IMR-90 (cell line): ENCODE measurements at regions not wholly inside any gene's neighbourhood (a gene's known extent, or its start where the extent isn't known, plus 50 kb on each side); places are given as distances from the start of the nearest gene placed in this dataset.

Experiments
- ATAC-seq: fragments of 200-7000 bp; cut with Tn5 transposase; 2 replicates; pipeline ENCODE4 v1.9.1; 2020; ENCODE audit warnings: low read depth, mild to moderate bottlenecking, moderate library complexity
- BruUV-seq: library from RNA; stranded (reverse); fragments of 400-500 nt; replicated peaks from 2 replicates; lab custom pipeline; 2021; lab: Mats Ljungman, UMichigan
- CTCF ChIA-PET: fragments of 300-600 bp; formaldehyde crosslinking; extraction: SDS; loops from one replicate; lab custom pipeline; 2021; ENCODE audit warnings: antibody characterized with exemption; lab: Yijun Ruan, JAX
- POLR2A ChIA-PET: fragments of 300-600 bp; sonication (Branson Sonifier 250); formaldehyde crosslinking; loops from one replicate; lab custom pipeline; 2022; ENCODE audit warnings: antibody characterized with exemption; ENCODE audit not compliant: unreplicated experiment; lab: Charles Lee
- DNase-seq: peaks from one replicate; pipeline ENCODE4 v3.0.0; 2013
- H2AFZ ChIP-seq: replicated peaks from 2 replicates; pipeline ENCODE3; 2013; ENCODE audit warnings: low read length, mild to moderate bottlenecking; ENCODE audit not compliant: poor library complexity
- H2AK5ac ChIP-seq: 2 replicates; pipeline ENCODE4 v1.6.1; 2013; ENCODE audit warnings: low read depth, low read length, inconsistent platforms
- H2AK9ac ChIP-seq: replicated peaks from 2 replicates; pipeline ENCODE3; 2013; ENCODE audit warnings: mild to moderate bottlenecking, low read depth, low read length, moderate library complexity; ENCODE audit not compliant: poor library complexity
- H2BK120ac ChIP-seq: 2 replicates; pipeline ENCODE4 v1.6.1; 2013; ENCODE audit warnings: low read depth, low read length, inconsistent platforms
- H2BK15ac ChIP-seq: 3 replicates; pipeline ENCODE4 v1.6.1; 2013; ENCODE audit warnings: low read depth, low read length, inconsistent platforms
- H2BK20ac ChIP-seq: 2 replicates; pipeline ENCODE4 v1.6.1; 2013; ENCODE audit warnings: low read depth, mild to moderate bottlenecking, inconsistent platforms, low read length, moderate library complexity
- H2BK5ac ChIP-seq: 2 replicates; pipeline ENCODE4 v1.6.1; 2013; ENCODE audit warnings: mild to moderate bottlenecking, low read depth, low read length, inconsistent platforms; ENCODE audit not compliant: poor library complexity, severe bottlenecking
- H3K14ac ChIP-seq: replicated peaks from 2 replicates; pipeline ENCODE4 v1.6.1; 2013; ENCODE audit warnings: low read depth, low read length, inconsistent platforms
- H3K18ac ChIP-seq: 2 replicates; pipeline ENCODE4 v1.6.1; 2013; ENCODE audit warnings: low read depth, low read length, control low read depth
- H3K23ac ChIP-seq: 2 replicates; pipeline ENCODE4 v1.6.1; 2013; ENCODE audit warnings: low read depth, low read length, inconsistent platforms
- H3K27ac ChIP-seq: 2 replicates; pipeline ENCODE4 v1.5.1; 2013; ENCODE audit warnings: mild to moderate bottlenecking, control low read depth, low read length; ENCODE audit not compliant: insufficient read depth
- H3K27me3 ChIP-seq: 2 replicates; pipeline ENCODE4 v1.6.1; 2013; ENCODE audit warnings: low read length; ENCODE audit not compliant: control insufficient read depth, insufficient read depth
- H3K36me3 ChIP-seq: 2 replicates; pipeline ENCODE4 v1.6.1; 2013; ENCODE audit warnings: low read length, mixed read lengths; ENCODE audit not compliant: control insufficient read depth, insufficient read depth
- H3K4ac ChIP-seq: 2 replicates; pipeline ENCODE4 v1.6.1; 2013; ENCODE audit warnings: low read depth, low read length, inconsistent platforms
- H3K4me1 ChIP-seq: 2 replicates; pipeline ENCODE4 v1.6.1; 2013; ENCODE audit warnings: low read length, mixed read lengths; ENCODE audit not compliant: control insufficient read depth, insufficient read depth
- H3K4me2 ChIP-seq: 2 replicates; pipeline ENCODE4 v1.6.1; 2013; ENCODE audit warnings: low read depth, mild to moderate bottlenecking, control low read depth, low read length, moderate library complexity
- H3K4me3 ChIP-seq: 2 replicates; pipeline ENCODE4 v1.5.1; 2013; ENCODE audit warnings: low read depth, mild to moderate bottlenecking, control low read depth, low read length, moderate library complexity; ENCODE audit not compliant: insufficient read depth
- H3K56ac ChIP-seq: 2 replicates; pipeline ENCODE4 v1.6.1; 2013; ENCODE audit warnings: low read length, inconsistent platforms; ENCODE audit not compliant: insufficient read depth; ENCODE audit errors: extremely low read depth
- H3K79me1 ChIP-seq, 2 experiments: 2 replicates each; pipeline ENCODE4 v1.6.1; 2013; ENCODE audit warnings: low read length in 2 of 2, inconsistent platforms in 1 of 2, low read depth in 1 of 2
- H3K9ac ChIP-seq: 2 replicates; pipeline ENCODE4 v1.6.1; 2013; ENCODE audit warnings: low read depth, low read length, control low read depth
- H3K9me1 ChIP-seq: 2 replicates; pipeline ENCODE4 v1.6.1; 2013; ENCODE audit warnings: low read length, inconsistent platforms; ENCODE audit not compliant: insufficient read depth
- H3K9me3 ChIP-seq: 2 replicates; pipeline ENCODE4 v1.6.1; 2013; ENCODE audit warnings: low read length; ENCODE audit not compliant: control insufficient read depth, insufficient read depth
- H4K20me1 ChIP-seq: 2 replicates; pipeline ENCODE4 v1.6.1; 2013; ENCODE audit warnings: low read length, inconsistent platforms; ENCODE audit not compliant: insufficient read depth
- H4K5ac ChIP-seq: 2 replicates; pipeline ENCODE4 v1.6.1; 2013; ENCODE audit warnings: mild to moderate bottlenecking, low read depth, low read length, control low read depth
- H4K8ac ChIP-seq, 2 experiments: 2 replicates each; pipeline ENCODE4 v1.6.1; 2013; ENCODE audit warnings: low read depth in 2 of 2, low read length in 2 of 2, control low read depth in 1 of 2, inconsistent platforms in 1 of 2
- H4K91ac ChIP-seq: 2 replicates; pipeline ENCODE4 v1.6.1; 2013; ENCODE audit warnings: low read depth, low read length, inconsistent platforms; ENCODE audit not compliant: insufficient read depth
- BHLHE40 ChIP-seq: fragments of 150-350 bp; IDR thresholded peaks from 2 replicates; pipeline ENCODE4 v1.6.1; 2016; ENCODE audit warnings: mild to moderate bottlenecking, low read depth, low read length
- CEBPB ChIP-seq: IDR thresholded peaks from 2 replicates; pipeline ENCODE4 v1.6.1; 2012; ENCODE audit warnings: low read depth, low read length, improper control_type of control experiment
- CHD1 ChIP-seq: IDR thresholded peaks from 2 replicates; pipeline ENCODE4 v1.6.1; 2012; ENCODE audit warnings: low read depth, low read length, improper control_type of control experiment
- ELK1 ChIP-seq: fragments of 150-350 bp; IDR thresholded peaks from 2 replicates; pipeline ENCODE4 v1.6.1; 2016; ENCODE audit warnings: low read depth, mild to moderate bottlenecking, low read length, moderate library complexity, borderline replicate concordance
- FOS ChIP-seq: fragments of 150-350 bp; IDR thresholded peaks from 2 replicates; pipeline ENCODE4 v1.6.1; 2016; ENCODE audit warnings: low read depth, low read length
- MAFK ChIP-seq: IDR thresholded peaks from 2 replicates; pipeline ENCODE4 v1.6.1; 2012; ENCODE audit warnings: low read depth, low read length, improper control_type of control experiment
- MAZ ChIP-seq: IDR thresholded peaks from 2 replicates; pipeline ENCODE4 v1.6.1; 2012; ENCODE audit warnings: low read depth, mild to moderate bottlenecking, low read length, improper control_type of control experiment, moderate library complexity, borderline replicate concordance
- MXI1 ChIP-seq: IDR thresholded peaks from 2 replicates; pipeline ENCODE4 v1.6.1; 2012; ENCODE audit warnings: low read depth, mild to moderate bottlenecking, low read length, moderate library complexity, borderline replicate concordance
- NFE2L2 ChIP-seq: fragments of 150-350 bp; IDR thresholded peaks from 2 replicates; pipeline ENCODE4 v1.6.1; 2016; ENCODE audit warnings: low read depth, mild to moderate bottlenecking, low read length
- POLR2A ChIP-seq: IDR thresholded peaks from 2 replicates; pipeline ENCODE4 v1.6.1; 2012; ENCODE audit warnings: mild to moderate bottlenecking, low read depth, low read length
- RAD21 ChIP-seq: IDR thresholded peaks from 2 replicates; pipeline ENCODE4 v1.6.1; 2012; ENCODE audit warnings: low read length, improper control_type of control experiment
- RCOR1 ChIP-seq: IDR thresholded peaks from 2 replicates; pipeline ENCODE4 v1.6.1; 2012; ENCODE audit warnings: mild to moderate bottlenecking, low read length, improper control_type of control experiment; ENCODE audit not compliant: insufficient replicate concordance
- RFX5 ChIP-seq: IDR thresholded peaks from 2 replicates; pipeline ENCODE4 v1.8.0; 2012; ENCODE audit warnings: low read depth, mild to moderate bottlenecking, low read length, moderate library complexity
- SMC3 ChIP-seq: fragments of 150-350 bp; IDR thresholded peaks from 2 replicates; pipeline ENCODE4 v1.6.1; 2016; ENCODE audit warnings: low read depth, mild to moderate bottlenecking, antibody characterized with exemption, low read length, moderate library complexity
- USF2 ChIP-seq: fragments of 150-350 bp; IDR thresholded peaks from 2 replicates; pipeline ENCODE4 v1.6.1; 2017; ENCODE audit warnings: mild to moderate bottlenecking, antibody characterized with exemption, low read length, low read depth
- WGBS, 2 experiments: methylation state at CpG; one replicate each; pipeline versions ENCODE4 v1.1.5 to v1.1.7; 2013; ENCODE audit warnings: missing lambda C conversion rate in 2 of 2; ENCODE audit not compliant: insufficient read length in 1 of 2; ENCODE audit errors: extremely low coverage in 2 of 2; 5-methylcytosine and 5-hydroxymethylcytosine counted together
- dilution Hi-C: fragments of 300-500 bp; cut with HindIII; formaldehyde crosslinking; loops from one replicate; pipeline ENCODE4 v1.14.3; 2018; ENCODE audit warnings: low sequenced_read_pairs; ENCODE audit not compliant: unreplicated experiment
- in situ Hi-C: fragments of 300-500 bp; cut with MboI; formaldehyde crosslinking; loops from 3 replicates; pipeline ENCODE4 v1.14.3; 2019; ENCODE audit warnings: low sequenced_read_pairs, inconsistent platforms, mixed read lengths
- intact Hi-C: fragments of 100-400 bp; cut with micrococcal nuclease; formaldehyde crosslinking; loops from 2 replicates; pipeline ENCODE4 v1.10.0; 2022
- TF ChIP-seq, protein P1 (sequence below): conservative IDR thresholded peaks from 2 replicates; pipeline ENCODE4 v1.5.1; 2012; ENCODE audit warnings: mild to moderate bottlenecking, low read depth, low read length, improper control_type of control experiment

DNA sequence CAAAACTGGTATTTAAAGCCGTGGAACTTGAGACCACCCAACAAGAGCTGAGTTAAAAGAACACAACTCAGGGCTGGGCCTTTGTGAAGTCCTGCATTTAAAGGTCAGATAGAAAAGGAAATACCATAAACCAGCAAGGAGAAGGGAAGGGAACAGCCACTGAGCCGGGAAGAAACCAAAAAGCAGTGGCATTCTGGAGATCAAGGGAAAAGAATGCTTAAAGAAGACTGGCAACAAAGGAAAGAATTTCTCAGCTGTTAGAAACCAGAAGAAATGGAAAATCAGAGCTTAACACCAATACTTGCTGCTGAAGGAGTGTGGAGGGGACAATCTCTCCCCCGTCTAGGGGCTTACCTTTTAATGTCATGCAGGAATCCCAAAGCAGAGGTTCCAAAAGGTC is 247.4 kb upstream of the CHRNA7 start:
- no peaks in the 10 kb centered on the region for H4K20me1 ChIP-seq
- no peak overlapping the region for H2AK9ac ChIP-seq
- TF ChIP-seq MXI1 (no peak), RAD21 (no peak), RCOR1 (no peak), MAFK (no peak), MAZ (no peak), BHLHE40 (no peak), NFE2L2 (no peak), CHD1 (no peak), ELK1 (no peak), RFX5 (no peak), USF2 (no peak), SMC3 (no peak), POLR2A (no peak), CEBPB (no peak), FOS (no peak)
- TF ChIP-seq, protein P1, sequence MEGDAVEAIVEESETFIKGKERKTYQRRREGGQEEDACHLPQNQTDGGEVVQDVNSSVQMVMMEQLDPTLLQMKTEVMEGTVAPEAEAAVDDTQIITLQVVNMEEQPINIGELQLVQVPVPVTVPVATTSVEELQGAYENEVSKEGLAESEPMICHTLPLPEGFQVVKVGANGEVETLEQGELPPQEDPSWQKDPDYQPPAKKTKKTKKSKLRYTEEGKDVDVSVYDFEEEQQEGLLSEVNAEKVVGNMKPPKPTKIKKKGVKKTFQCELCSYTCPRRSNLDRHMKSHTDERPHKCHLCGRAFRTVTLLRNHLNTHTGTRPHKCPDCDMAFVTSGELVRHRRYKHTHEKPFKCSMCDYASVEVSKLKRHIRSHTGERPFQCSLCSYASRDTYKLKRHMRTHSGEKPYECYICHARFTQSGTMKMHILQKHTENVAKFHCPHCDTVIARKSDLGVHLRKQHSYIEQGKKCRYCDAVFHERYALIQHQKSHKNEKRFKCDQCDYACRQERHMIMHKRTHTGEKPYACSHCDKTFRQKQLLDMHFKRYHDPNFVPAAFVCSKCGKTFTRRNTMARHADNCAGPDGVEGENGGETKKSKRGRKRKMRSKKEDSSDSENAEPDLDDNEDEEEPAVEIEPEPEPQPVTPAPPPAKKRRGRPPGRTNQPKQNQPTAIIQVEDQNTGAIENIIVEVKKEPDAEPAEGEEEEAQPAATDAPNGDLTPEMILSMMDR = no peak
- H3K4me1 ChIP-seq = no peaks in the 10 kb centered on the region
- no peak overlapping the region for H3K4ac ChIP-seq
- dilution Hi-C loops (no loop called here), intact Hi-C loops (no loop called here), in situ Hi-C loops (no loop called here)
- H3K23ac ChIP-seq = no peak overlapping the region
- CTCF ChIA-PET = no interaction called here
- no peaks in the 10 kb centered on the region for H3K27me3 ChIP-seq
- H2BK5ac ChIP-seq = no peak overlapping the region
- no peak overlapping the region for H3K27ac ChIP-seq
- BruUV-seq = no TSS peak
- POLR2A ChIA-PET = no interaction called here
- no peaks in the 10 kb centered on the region for H3K36me3 ChIP-seq
- no peak overlapping the region for H4K8ac ChIP-seq
- H3K9me3 ChIP-seq = no peaks in the 10 kb centered on the region
- no peak for DNase-seq
- no peak overlapping the region for H3K4me3 ChIP-seq
- H4K5ac ChIP-seq = no peak overlapping the region
- no peaks in the 10 kb centered on the region for H3K9me1 ChIP-seq
- H2BK120ac ChIP-seq = no peak overlapping the region
- H2BK15ac ChIP-seq = no peak overlapping the region
- H2BK20ac ChIP-seq = no peak overlapping the region
- H2AFZ ChIP-seq = no peak overlapping the region
- H4K91ac ChIP-seq = no peak overlapping the region
- no peak overlapping the region for H3K9ac ChIP-seq
- H3K56ac ChIP-seq = no peak overlapping the region
- H3K14ac ChIP-seq = no peak overlapping the region
- WGBS, 2 experiments = no CpG with 5 or more reads among the region's 3 CpGs
- no peak overlapping the region for H2AK5ac ChIP-seq
- no peak overlapping the region for H3K4me2 ChIP-seq
- H3K18ac ChIP-seq = no peak overlapping the region
- ATAC-seq = no peak
- H3K79me1 ChIP-seq = no peaks in the 10 kb centered on the region
